ENCODE measurements at regions not wholly inside any gene's neighbourhood (a gene's known extent, or its start where the extent isn't known, plus 50 kb on each side); places are given as distances from the start of the nearest gene placed in this dataset.

DNA sequence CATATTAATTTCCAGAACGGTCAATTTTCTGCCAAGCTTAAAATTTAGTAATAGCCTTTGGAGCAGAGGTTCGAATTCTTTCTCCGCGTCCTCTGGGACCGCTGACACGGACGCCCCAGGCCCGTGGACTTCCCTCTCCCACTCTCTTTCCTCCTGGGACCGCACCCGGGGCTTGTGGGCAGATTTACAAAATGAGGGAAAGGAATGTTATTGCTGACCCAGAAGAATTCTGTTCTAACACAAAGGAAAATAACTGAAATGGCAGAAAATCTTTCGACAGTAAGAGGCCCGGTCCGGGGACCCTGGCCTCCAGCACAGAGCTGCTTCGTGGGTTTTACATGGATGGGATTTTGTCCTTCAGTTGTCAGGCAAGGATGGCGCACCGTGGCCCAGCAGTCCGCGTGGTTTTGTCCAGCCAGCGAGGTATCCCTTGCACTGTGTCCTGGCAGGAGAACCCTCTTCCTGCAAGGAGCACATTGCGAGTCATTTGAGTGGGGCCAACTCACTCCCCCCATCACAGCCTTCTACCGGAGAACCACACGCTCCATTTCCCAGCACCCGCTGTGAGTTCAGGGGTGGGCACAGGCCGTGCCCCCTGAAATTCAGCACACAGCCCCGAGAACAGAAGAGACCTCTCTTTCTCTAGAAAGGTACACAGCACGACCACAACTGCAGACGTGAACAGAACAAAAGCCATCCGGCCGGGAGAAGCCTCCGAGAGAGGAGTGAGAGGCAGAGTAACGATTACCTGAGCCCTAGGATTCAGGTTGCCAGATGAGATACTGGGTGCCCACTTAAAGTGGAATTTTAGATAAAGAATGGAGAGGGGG, 106.0 kb upstream of the AFDN start:
- DNase-seq (ENCODE audit: low spot score) = no peak
- TF ChIP-seq, protein P1, sequence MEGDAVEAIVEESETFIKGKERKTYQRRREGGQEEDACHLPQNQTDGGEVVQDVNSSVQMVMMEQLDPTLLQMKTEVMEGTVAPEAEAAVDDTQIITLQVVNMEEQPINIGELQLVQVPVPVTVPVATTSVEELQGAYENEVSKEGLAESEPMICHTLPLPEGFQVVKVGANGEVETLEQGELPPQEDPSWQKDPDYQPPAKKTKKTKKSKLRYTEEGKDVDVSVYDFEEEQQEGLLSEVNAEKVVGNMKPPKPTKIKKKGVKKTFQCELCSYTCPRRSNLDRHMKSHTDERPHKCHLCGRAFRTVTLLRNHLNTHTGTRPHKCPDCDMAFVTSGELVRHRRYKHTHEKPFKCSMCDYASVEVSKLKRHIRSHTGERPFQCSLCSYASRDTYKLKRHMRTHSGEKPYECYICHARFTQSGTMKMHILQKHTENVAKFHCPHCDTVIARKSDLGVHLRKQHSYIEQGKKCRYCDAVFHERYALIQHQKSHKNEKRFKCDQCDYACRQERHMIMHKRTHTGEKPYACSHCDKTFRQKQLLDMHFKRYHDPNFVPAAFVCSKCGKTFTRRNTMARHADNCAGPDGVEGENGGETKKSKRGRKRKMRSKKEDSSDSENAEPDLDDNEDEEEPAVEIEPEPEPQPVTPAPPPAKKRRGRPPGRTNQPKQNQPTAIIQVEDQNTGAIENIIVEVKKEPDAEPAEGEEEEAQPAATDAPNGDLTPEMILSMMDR (IDR thresholded peaks at IDR 0.05; ENCODE audit: extremely low read depth, insufficient read depth, missing control alignments) = no peak
- in situ Hi-C loops (cut with MboI; ENCODE audit: low pct_unique_long_range_greater_than_20kb, low sequenced_read_pairs, unreplicated experiment) = no loop called here

DNA sequence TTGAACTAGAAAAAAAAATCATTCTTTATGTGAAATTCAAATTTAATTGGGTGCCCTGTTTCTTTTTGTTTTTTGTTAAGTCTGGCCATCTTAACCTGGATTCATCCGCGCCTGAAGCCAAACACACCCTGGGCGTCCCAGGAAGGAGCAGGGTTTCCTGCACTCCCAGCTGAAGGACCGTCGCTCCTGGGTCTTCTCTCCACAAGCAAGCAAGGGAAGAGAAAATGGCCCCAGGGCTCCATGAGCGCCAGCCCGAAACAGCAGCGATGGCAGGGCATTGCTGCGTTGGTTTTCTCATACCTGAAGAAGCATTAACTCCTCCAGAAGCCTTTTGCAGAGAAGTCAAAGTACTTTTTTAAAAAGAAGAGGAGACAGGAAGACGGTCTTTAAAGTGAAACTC, 105.4 kb upstream of the AFDN start:
- in situ Hi-C loops (cut with MboI; ENCODE audit: low pct_unique_long_range_greater_than_20kb, low sequenced_read_pairs, unreplicated experiment) = no loop called here
- TF ChIP-seq, protein P1 (IDR thresholded peaks at IDR 0.05; ENCODE audit: extremely low read depth, insufficient read depth, missing control alignments) = no peak
- DNase-seq (ENCODE audit: low spot score) = no peak

GRCh38 chr6:167722634-167723309, 103.9 kb upstream of the AFDN start:
- DNase-seq (ENCODE audit: low spot score) = no peak
- in situ Hi-C loops (cut with MboI; ENCODE audit: low pct_unique_long_range_greater_than_20kb, low sequenced_read_pairs, unreplicated experiment) = no loop called here
- TF ChIP-seq, protein P1 (IDR thresholded peaks at IDR 0.05; ENCODE audit: extremely low read depth, insufficient read depth, missing control alignments) = no peak

DNA sequence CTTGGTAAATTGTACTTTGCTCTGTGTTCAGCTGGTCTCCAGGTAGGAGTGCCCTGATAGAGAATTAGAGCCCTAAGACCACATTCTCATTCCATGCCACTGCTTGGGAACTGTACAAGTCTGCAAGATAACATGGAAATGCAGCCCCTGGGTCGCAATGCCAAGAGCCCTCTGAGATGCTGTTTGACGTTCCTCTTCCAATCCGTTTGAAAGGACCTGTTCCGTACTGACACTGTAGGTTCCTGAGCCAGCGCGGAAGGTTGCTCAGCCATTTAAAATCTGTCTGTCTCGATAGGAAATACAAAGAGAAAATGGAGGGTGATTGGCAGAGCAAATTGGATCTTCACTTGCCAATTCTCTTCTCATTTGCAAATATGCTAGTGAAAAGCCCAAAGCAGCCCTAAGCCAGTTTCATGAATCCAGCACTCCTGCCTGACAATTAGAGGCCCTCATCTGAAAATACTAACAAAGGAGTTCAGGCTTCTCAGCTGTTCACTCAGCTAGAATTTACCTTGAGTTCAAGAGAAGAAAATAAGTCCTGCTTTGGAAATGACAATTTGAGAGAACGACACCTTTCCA, 100.6 kb upstream of the AFDN start:
- TF ChIP-seq, protein P1 (IDR thresholded peaks at IDR 0.05; ENCODE audit: extremely low read depth, insufficient read depth, missing control alignments) = no peak
- DNase-seq (ENCODE audit: low spot score) = no peak
- in situ Hi-C loops (cut with MboI; ENCODE audit: low pct_unique_long_range_greater_than_20kb, low sequenced_read_pairs, unreplicated experiment) = no loop called here

GRCh38 chr6:167730441-167730840, 96.3 kb upstream of the AFDN start:
- in situ Hi-C loops (cut with MboI; ENCODE audit: low pct_unique_long_range_greater_than_20kb, low sequenced_read_pairs, unreplicated experiment) = no loop called here
- TF ChIP-seq, protein P1 (IDR thresholded peaks at IDR 0.05; ENCODE audit: extremely low read depth, insufficient read depth, missing control alignments) = no peak

GRCh38 chr6:167731216-167731615, 95.5 kb upstream of the AFDN start:
- in situ Hi-C loops (cut with MboI; ENCODE audit: low pct_unique_long_range_greater_than_20kb, low sequenced_read_pairs, unreplicated experiment) = no loop called here
- DNase-seq (ENCODE audit: low spot score) = no peak
- TF ChIP-seq, protein P1 (IDR thresholded peaks at IDR 0.05; ENCODE audit: extremely low read depth, insufficient read depth, missing control alignments) = no peak

More at GRCh38 chr6:167730441-167730840, 96.3 kb upstream of the AFDN start:
- DNase-seq (ENCODE audit: low spot score) = no peak
